Upper lobe of right lung (tissue), 1 donor: ENCODE measurements at regions not wholly inside any gene's neighbourhood (a gene's known extent, or its start where the extent isn't known, plus 50 kb on each side); places are given as distances from the start of the nearest gene placed in this dataset.

Experiments used
- ATAC-seq: fragments of 200-7000 bp; cut with Tn5 transposase; one replicate; pipeline ENCODE4 v1.9.1; 2020; ENCODE audit warnings: mild to moderate bottlenecking, moderate library complexity
- DNase-seq: peaks from one replicate; pipeline ENCODE4 v3.0.0-alpha.2; 2020
- H3K27ac ChIP-seq: fragments of 200-600 bp; one replicate; pipeline ENCODE4 v1.8.0; 2022
- H3K27me3 ChIP-seq: fragments of 200-600 bp; one replicate; pipeline ENCODE4 v1.8.0; 2022; ENCODE audit warnings: mild to moderate bottlenecking
- H3K36me3 ChIP-seq: fragments of 200-600 bp; one replicate; pipeline ENCODE4 v1.8.0; 2022
- H3K4me1 ChIP-seq: fragments of 200-600 bp; one replicate; pipeline ENCODE4 v1.8.0; 2022
- H3K4me3 ChIP-seq: fragments of 200-600 bp; one replicate; pipeline ENCODE4 v1.8.0; 2022; ENCODE audit warnings: mild to moderate bottlenecking
- H3K9me3 ChIP-seq: fragments of 200-600 bp; one replicate; pipeline ENCODE4 v1.8.0; 2022
- CTCF ChIP-seq: fragments of 200-600 bp; IDR thresholded peaks from one replicate; pipeline ENCODE4 v1.8.0; 2022; ENCODE audit warnings: antibody characterized with exemption
- intact Hi-C: fragments of 100-400 bp; cut with DNase I; formaldehyde crosslinking; loops from one replicate; pipeline ENCODE4 v1.11.0; 2022
- donor health status: DM: no; HTN: yes; CAD: no; lungs with severe emphysema.

GRCh38 chr20:4504814-4505213 lies 181.4 kb upstream of the PRNP start:
- DNase-seq (no peak), ATAC-seq (no peak)
- intact Hi-C loops: no loop called here
- Histone ChIP-seq H3K27ac (no peak overlapping the region), H3K4me1 (no peaks in the 10 kb centered on the region), H3K9me3 (no peaks in the 10 kb centered on the region), H3K4me3 (no peak overlapping the region), H3K27me3 (no peaks in the 10 kb centered on the region), H3K36me3 (no peaks in the 10 kb centered on the region)
- TF ChIP-seq CTCF: no peak

- Histone ChIP-seq H3K27me3 (no peaks in the 10 kb centered on the region), H3K4me1 (no peaks in the 10 kb centered on the region), H3K27ac (no peak overlapping the region), H3K36me3 (no peaks in the 10 kb centered on the region), H3K4me3 (no peak overlapping the region), H3K9me3 (no peaks in the 10 kb centered on the region)
- DNase-seq: no peak
- ATAC-seq: no peak
- TF ChIP-seq CTCF: no peak
- intact Hi-C loops: no loop called here
Observed at GRCh38 chr20:4502756-4503155, 183.5 kb upstream of the PRNP start.

GRCh38 chr20:4493386-4493785 lies 192.9 kb upstream of the PRNP start:
- no peaks in the 10 kb centered on the region for H3K4me1 ChIP-seq
- H3K27ac ChIP-seq: no peak overlapping the region
- no peaks in the 10 kb centered on the region for H3K27me3 ChIP-seq
- intact Hi-C loops: no loop called here
- TF ChIP-seq CTCF: no peak
- H3K9me3 ChIP-seq: no peaks in the 10 kb centered on the region
- ATAC-seq: no peak
- no peak for DNase-seq
- no peak overlapping the region for H3K4me3 ChIP-seq
- no peaks in the 10 kb centered on the region for H3K36me3 ChIP-seq

- Histone ChIP-seq H3K9me3 (no peaks in the 10 kb centered on the region), H3K4me1 (no peaks in the 10 kb centered on the region), H3K27ac (no peak overlapping the region), H3K36me3 (no peaks in the 10 kb centered on the region), H3K27me3 (no peaks in the 10 kb centered on the region), H3K4me3 (no peak overlapping the region)
- intact Hi-C loops: no loop called here
- ATAC-seq (no peak), DNase-seq (no peak)
- no peak for TF ChIP-seq CTCF
Observed at GRCh38 chr20:4491643-4492042, 194.6 kb upstream of the PRNP start.

GRCh38 chr20:4490606-4491280 lies 195.5 kb upstream of the PRNP start:
- intact Hi-C loops: no loop called here
- Histone ChIP-seq H3K9me3 (no peaks in the 10 kb centered on the region), H3K27ac (no peak overlapping the region), H3K27me3 (no peaks in the 10 kb centered on the region), H3K36me3 (no peaks in the 10 kb centered on the region), H3K4me3 (no peak overlapping the region), H3K4me1 (no peaks in the 10 kb centered on the region)
- DNase-seq (no peak), ATAC-seq (no peak)
- TF ChIP-seq CTCF: no peak

GRCh38 chr20:4490045-4490444 lies 196.2 kb upstream of the PRNP start:
- H3K36me3 ChIP-seq: no peaks in the 10 kb centered on the region
- intact Hi-C loops: no loop called here
- DNase-seq (no peak), ATAC-seq (no peak)
- H3K4me1 ChIP-seq: no peaks in the 10 kb centered on the region
- H3K9me3 ChIP-seq: no peaks in the 10 kb centered on the region
- no peak for TF ChIP-seq CTCF
- no peaks in the 10 kb centered on the region for H3K27me3 ChIP-seq
- H3K4me3 ChIP-seq: no peak overlapping the region
- no peak overlapping the region for H3K27ac ChIP-seq
